DOHH2 (cell line): ENCODE measurements at regions not wholly inside any gene's neighbourhood (a gene's known extent, or its start where the extent isn't known, plus 50 kb on each side); places are given as distances from the start of the nearest gene placed in this dataset.

ENCODE experiments used
- CTCF ChIP-seq: fragments of 200-600 bp; sonication (generic); IDR thresholded peaks from one replicate; pipeline ENCODE4 v1.5.1; 2014; ENCODE audit warnings: antibody characterized with exemption, mild to moderate bottlenecking, low read depth, low read length; ENCODE audit not compliant: poor library complexity, severe bottlenecking
- EZH2phosphoT487 ChIP-seq: fragments of 200-600 bp; sonication (generic); IDR thresholded peaks from 2 replicates; pipeline ENCODE4 v1.6.1; 2017; ENCODE audit warnings: borderline replicate concordance, mild to moderate bottlenecking, antibody characterized with exemption, low read length, moderate library complexity, mixed read lengths

DNA sequence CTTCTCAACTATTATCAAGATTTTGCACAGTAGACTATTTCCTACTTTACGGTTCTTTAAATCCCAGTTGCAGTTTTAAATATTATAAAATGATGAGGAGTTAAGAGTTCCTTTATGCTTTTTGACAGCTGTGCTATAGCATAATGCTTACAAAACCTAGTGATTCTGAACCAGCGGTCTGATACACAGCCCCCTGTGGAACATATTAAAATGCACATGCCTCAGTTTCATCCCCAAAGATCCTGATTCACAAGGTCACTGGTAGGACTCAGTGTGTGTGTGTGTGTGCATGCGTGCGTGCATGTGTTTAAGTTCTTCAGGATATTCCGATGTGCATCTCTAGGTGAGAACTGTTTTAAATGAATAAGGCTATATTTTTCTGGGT is 330.1 kb upstream of the TPM1 start:
- TF ChIP-seq CTCF (no peak), EZH2phosphoT487 (no peak)
